OCI-M1 (cell line): ENCODE measurements at regions not wholly inside any gene's neighbourhood (a gene's known extent, or its start where the extent isn't known, plus 50 kb on each side); places are given as distances from the start of the nearest gene placed in this dataset.
"Not testable (repeated sequence)": the region's sequence is repeated elsewhere in the genome, so short reads cannot be mapped to it uniquely, and the experiment has no call there.

Source experiments
- DNase-seq: peaks from one replicate; lab custom pipeline; 2025; lab: John Stamatoyannopoulos, UW

DNA sequence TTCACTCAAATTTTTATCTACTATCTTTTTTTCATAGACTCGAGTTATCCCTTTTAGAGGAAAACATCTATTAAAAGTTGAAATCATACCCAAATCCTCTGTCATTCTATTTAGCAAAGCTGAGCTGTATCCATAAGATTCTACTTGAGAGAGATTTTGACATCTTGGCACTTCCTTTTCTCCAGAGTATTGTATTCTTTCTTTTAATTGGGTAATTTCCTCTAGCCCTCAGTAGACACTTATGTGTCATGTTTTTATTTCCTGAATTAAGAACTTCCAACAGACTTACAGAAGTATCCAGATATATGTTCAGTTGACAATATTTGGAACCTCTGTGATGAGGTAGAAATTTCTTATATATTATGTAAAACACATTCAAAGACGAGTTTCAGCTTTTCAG lies 201.6 kb upstream of the NR3C2 start:
- no peak for DNase-seq

DNA sequence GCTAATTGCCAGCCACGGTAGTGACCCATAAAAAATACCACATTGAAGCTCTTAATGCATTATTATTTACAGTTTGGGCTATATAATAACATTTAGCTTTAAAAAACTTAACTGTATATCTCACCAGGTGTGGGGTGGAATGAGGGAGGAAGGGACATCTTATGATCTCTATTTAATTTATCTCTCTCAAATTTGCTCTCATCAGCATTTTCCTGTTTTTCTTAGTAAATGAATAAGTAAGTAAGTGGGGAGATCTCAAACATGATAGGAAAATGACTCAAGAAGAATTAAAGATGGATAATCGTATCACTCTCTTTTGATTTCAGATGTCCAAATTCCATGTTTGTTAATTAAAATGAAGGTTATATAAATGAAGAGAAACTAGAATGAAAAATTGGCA lies 200.7 kb upstream of the NR3C2 start:
- no peak for DNase-seq

DNA sequence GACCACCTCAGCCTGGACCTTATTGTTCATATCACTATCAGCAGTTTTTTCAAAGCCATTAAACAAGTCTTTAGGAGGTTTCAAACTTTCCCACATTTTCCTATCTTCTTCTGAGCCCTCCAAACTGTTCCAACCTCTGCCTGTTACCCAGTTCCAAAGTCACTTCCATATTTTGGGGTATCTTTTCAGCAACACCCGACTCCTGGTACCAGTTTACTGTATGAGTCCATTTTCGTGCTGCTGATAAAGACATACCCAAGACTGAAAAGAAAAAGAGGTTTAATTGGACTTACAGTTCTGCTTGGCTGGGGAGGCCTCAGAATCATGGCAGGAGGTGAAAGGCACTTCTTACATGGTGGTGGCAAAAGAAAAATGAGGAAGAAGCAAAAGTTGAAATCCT lies 195.9 kb upstream of the NR3C2 start:
- DNase-seq, result not testable (repeated sequence)

DNA sequence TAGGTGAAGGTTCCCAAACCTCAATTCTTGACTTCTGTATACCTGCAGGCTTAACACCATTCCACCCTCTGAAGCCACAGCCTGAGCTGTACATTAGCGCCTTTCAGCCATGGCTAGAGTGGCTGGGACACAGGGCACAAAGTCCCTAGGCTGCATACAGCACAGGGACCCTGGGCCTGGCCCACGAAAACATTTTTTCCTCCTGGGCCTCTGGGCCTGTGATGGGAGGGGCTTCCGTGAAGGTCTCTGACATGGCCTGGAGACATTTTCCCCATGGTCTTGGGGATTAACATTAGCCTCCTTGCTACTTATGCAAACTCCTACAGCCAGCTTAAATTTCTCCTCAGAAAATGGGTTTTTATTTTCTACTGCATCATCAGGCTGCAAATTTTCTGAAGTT lies 195.2 kb upstream of the NR3C2 start:
- not testable (repeated sequence) for DNase-seq

DNA sequence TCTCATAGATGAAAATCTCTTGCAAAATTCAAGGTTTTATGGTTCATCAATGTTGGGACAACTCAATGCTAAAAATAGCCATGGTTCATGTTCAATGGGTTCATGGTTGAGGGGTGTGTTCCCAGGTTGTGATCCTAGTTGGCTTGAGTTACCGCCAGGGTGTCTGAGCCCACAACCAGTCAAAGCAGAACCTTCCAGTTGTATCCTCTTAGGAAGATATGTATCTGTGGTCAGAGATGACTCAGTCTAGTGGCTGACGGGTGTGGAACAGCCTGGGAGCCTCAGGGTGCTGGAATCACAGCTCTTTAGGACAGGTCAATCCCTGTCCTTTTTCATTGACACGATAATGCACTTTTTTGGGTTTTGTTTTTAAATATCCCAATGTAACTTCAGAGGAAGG lies 192.3 kb upstream of the NR3C2 start:
- peak; percentile 62 for DNase-seq

DNA sequence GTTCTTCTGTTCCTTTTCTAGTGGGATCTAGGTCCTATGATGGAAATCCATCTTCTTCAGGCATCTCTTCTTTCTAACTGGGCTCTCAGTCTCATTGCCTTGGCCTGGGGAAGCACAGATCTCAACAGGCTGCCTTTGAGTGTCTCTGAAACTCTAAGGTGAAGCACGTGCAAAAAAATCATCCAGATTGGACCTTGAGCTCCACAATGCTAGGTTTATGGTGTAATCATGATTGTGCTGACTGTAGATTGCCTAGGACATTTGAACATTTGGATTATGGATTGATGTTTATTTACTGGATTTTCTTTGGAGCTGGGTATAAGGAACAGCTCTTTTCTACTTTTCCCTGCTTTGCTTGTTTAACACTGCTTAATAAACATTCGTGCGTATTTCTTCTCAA lies 191.5 kb upstream of the NR3C2 start:
- no peak for DNase-seq

DNA sequence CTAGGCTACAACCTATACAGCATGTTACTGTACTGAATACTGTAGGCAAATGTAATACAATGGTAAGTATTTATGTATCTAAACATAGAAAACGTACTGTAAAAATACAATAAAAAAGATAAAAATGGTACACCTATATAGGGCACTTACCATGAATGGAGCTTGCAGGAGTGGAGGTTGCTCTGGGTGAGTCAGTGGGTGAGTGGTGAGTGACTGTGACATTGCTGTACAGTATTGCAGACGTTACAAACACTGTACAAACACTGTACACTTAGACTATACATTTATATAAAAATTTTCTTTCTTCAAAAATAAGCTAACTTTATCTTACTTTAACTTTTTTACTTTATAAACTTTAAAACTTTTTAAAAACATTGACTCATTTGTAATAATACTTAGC lies 190.3 kb upstream of the NR3C2 start:
- DNase-seq, result no peak

DNA sequence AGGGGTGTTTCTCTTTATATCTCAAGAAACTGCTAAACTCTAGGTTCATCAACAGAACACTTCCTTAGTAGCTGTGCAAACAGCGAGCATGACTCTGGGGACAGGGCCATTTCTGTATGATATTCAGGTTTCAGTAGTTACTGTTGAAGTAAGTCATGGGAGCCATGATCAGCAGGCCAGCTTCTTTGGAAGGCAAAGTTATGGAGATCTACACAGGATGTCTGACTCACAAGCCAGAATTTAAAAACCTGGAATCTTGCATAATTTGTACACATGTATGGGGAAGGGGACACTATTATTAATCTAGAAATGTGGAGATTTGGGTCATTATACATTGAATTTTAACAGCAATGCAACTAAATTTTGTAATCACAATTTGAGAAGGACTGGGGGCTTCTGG lies 187.8 kb upstream of the NR3C2 start:
- DNase-seq, result no peak

DNA sequence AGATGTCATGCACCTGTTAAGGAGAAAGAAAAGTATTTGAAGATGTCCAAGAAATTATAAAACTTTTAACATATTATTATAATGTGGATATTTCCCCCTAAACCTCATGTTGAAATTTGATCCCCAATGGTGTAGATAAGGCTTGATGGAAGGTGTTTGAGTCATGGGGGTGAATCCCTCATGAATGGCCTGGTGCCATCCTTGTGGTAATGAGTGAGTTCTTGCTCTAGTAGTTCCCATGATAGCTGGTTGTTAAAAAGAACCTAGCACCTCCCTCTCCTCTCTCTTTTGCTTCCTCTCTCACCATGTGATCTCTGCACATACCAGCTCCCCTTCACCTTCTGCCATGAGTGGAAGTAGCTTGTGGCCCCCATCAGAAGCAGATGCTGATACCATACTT lies 176.6 kb upstream of the NR3C2 start:
- DNase-seq, result no peak

DNA sequence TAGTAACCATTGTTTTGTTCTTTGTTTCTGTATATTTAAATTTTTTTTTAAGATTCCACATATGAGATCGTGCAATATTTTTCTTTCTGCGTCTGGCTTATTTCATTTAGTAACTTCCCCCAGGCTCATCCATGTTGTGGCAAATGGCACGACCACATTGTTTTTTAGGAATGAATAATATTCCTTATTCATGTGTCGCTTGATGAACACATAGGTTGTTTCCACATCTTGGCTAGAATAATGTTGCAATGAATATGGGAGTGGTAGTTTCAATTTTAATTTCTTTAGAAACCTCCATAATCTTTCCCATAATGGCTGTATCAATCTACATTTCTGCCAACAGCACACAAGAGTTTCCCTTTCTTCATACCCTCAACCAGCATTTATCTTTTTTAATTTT lies 166.8 kb upstream of the NR3C2 start:
- no peak for DNase-seq

DNA sequence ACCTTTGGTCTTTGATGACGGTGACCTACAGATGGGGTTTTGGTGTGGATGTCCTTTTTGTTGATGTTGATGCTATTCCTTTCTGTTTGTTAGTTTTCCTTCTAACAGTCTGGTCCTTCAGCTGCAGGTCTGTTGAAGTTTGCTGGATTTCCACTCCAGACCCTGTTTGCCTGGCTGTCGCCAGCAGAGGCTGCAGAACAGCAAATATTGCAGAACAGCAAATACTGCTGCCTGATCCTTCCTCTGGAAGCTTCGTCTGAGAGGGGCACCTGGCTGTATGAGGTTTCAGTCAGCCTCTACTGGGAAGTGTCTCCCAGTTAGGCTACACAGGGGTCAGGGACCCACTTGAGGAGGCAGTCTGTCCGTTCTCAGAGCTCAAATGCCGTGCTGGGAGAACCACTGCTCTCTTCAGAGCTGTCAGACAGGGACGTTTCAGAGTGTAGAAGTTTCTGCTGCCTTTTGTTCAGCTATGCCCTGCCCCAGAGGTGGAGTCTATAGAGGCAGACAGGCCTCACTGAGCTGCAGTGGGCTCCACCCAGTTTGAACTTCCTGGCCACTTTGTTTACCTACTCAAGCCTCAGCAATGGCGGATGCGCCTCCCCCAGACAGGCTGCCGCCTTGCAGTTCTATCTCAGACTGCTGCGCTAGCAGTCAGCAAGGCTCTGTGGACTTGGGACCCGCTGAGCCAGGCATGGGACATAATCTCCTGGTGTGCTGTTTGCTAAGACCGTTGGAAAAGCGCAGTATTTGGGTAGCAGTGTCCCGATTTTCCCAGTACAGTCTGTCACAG lies 156.4 kb upstream of the NR3C2 start:
- DNase-seq, result not testable (repeated sequence)

DNA sequence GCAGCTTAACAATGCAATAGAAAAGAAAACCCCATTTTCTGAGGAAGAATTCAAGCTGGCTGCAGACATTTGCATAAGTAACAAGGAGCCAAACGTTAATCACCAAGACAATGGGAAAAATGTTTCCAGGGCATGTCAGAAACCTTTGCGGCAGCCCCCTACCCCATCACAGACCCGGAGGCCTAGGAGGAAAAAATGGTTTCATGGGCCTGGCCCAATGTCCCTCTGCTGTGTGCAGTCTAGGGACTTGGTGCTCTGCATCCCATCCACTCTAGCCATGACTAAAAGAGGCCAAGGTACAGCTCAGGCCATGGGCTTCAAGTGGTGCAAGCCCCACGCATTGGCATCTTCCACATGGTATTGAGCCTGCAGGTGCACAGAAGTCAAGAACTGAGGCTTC lies 147.0 kb upstream of the NR3C2 start:
- no peak for DNase-seq

DNA sequence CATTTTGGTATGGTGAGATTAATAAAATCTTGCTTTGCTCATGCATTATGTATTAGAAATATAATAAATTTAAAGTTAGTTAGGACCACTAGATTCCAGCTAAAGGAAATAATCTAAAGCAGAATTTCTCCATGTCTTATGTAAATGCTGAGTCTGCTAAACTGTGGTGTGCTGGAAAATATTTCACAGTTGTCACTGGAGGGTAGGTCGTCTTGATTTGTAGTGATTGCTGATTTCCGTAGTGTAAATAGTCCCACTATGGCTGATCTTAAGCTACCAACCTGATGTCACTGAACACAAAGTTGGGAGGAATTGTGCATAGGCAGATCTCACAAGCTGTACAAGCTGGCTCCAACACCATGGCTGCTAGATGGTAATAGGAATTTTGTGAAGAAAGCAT lies 133.4 kb upstream of the NR3C2 start:
- DNase-seq, result no peak

DNA sequence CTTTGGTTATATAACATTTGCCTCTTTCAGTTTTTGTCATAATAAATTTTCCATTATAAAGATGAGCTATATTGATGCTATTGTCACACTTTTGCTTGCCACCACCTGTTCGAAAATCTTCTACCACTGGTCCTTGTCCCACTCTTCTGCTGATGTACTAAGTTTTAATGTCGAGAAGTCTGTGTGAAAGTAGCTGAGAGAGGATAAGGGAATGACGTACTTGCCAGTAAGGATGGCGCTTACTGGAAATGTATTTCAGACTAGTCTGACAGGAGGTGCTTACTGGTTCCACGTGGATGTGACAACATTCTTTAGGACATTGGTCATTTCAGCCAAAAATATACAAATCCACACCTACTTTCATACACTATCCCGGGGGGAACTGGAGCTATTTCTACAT lies 132.7 kb upstream of the NR3C2 start:
- no peak for DNase-seq

DNA sequence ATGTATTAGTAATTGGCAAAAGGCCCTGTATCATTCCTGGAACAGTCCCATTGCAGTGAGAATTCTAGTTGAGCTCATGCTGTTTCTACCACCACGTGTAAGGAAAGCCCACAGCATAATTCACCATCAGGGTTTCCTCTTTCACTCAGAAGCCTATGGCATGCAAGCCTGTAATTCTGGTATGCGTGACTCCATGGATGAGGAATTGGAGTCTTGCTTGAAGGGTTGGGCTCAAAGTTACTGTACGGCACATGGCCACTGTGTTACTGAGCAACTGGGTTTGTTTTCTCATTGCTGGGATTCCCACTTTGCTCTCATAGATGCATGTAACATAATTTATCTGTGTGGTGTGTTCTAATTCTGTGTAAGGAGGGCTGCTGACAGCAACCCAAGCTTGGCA lies 132.3 kb upstream of the NR3C2 start:
- DNase-seq, result no peak

DNA sequence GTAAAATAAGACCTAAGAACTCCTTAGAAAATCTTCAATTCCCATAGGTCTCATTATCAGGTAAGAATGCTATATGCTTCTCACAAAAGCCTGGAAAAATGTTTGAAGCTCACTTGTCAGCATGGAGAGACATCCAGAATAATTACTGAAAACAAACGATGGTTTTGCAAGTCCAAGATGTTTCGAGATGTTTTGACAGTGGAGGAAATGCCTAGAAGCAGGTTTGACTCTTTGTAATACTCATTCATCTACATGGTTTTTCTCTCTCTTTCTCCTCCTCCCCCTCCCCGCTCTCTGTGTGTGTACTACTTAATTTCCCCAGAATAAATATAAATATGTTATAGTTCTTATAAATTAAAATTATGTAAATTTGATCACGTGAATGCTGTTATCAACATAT lies 131.9 kb upstream of the NR3C2 start:
- DNase-seq, result no peak

DNA sequence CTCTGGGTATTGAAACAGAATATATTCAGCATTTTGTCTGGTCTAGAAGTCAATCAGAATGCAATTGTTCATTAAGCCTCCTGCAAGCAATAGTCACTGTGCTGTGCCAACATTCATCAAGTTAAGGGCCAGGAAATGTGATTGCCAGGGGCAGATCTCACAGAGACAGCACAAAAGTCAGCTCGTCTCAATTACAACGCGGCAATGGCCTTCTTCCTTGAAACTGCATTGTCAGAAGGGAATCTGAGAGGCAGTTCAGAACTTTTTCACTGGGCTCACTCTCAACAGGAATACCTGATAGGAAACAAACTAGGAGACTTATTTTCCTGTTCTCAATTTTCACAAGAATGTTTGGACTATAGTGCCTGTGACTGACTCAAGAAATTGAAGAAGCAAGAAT lies 131.1 kb upstream of the NR3C2 start:
- peak; percentile 28 for DNase-seq

DNA sequence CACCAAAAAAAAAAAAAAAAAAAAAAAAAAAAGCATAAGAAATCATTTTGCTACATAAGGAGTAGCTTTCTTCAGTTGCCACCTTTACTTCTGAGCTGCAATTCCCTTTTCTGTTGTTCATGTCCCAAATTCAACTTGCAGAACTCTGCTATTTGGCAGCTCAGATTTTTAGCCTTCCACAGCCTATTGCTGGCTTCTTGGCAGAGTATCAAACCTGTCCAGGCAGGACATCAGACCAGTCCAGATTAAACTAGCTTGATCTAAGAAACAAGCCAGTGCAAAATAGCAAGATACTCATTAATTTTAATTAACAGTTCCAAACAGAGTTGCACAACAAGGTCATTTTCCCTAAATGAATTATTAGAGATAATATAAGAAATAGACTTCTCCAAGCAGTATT lies 123.6 kb upstream of the NR3C2 start:
- no peak for DNase-seq

DNA sequence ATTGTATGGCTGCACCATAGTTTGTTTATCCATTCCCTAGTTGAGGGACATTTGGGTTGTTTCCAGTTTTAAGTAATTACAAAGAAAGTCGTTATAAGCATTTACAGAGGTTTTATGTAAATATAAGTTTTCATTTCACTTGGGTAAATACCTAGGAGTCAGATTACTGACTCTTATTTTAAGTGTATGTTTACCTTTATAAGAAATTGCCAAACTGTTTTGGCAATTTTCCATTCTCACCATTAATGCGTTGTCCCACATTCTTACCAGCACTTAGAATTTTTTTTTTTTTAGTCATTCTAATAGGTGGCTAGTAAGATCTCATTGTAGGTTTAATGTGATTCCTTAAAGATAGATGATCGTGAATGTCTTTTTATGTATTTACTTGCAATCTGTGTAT lies 121.5 kb upstream of the NR3C2 start:
- DNase-seq, result no peak

DNA sequence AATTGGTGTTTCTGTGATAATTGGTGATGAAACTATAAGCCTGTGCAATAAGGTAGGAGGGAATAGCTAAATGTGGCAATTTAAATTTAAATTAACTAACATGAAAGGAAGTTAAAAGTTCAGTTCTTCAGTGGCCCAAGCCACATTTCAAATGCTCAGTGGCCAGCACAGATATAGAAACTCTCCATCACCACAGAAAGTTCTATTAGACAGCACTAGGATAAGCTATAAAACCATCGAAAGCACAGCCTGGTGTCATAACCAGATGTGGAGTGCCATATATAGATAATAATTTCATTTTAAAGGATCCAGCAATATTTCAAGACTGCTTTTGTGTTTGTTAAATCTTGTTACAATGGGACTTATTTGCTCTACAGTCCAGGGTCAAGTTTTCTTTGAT lies 119.3 kb upstream of the NR3C2 start:
- DNase-seq, result no peak

DNA sequence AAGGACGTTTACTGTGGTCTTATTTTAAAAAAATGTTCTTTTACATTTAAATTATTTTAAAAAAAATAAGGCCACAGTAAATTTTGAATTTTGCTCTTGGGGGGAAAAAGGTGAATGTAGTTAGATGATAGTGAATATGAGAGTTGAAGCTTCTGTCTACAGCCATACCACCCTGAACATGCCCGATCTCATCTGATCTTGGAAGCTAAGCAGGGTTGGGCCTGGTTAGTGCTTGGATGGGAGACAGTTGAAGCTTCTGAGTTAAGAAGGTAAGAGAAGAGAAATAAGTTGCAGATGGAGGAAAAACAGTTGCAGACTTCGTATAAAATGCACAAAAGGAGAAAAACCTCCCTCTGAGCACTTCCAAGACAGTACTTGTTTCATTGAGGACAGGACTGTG lies 115.6 kb upstream of the NR3C2 start:
- DNase-seq, result no peak

DNA sequence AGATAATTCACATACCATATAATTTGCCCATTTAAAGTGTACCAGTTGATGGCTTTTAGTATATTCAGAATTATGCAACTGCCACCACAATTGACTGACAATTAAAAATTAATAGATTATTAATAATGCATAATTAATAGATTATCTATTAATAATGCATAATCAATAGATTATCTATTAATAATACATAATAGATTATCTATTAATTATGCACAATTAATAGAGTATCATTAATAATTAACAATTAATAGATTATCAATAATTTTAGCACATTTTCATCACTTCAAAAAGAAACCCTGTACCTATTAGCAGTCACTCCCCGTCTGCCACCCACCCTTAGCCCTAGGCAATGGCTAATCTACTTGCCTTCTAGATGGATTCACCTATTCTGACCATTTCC lies 108.6 kb upstream of the NR3C2 start:
- no peak for DNase-seq

DNA sequence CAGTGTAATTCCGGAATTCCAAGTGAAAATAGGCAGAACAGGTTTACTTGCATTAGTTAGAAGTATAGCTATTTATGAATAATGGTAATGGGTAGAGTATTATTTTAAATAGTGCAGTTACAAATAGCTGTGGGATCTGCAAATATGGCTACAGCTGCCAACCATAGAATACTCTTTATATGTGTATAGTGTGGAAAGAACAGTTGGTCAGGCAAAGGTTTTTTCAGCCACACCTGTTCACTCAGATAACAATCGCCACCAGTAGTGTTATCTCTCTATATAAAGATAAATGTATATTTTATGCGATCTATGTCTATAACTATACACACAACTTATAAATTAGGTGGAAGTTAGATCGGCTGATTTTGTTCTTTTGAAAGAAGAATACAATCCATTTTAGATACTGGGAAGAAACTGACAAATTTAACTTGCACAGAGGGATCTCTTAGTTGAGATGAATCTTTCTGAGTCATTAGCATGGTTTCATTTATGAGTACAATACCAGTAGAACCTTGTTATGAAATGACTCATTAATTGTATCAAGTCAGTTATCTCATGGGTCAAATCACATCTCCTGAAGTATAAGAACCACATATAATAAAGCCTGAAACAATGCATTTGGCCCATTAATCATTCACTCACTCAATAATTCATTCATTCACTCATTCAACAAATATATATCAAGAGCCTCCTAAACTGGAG lies 100.9 kb upstream of the NR3C2 start:
- DNase-seq, result no peak
